CD14-positive monocyte (primary cell): ENCODE measurements at regions not wholly inside any gene's neighbourhood (a gene's known extent, or its start where the extent isn't known, plus 50 kb on each side); places are given as distances from the start of the nearest gene placed in this dataset.

Experiments
- DNase-seq, 3 donors: peaks; one replicate each; pipeline ENCODE4 v3.0.0-alpha.2; 2011 to 2022
- H2AFZ ChIP-seq: 2 replicates; pipeline ENCODE4 v1.6.0; 2012; ENCODE audit warnings: mild to moderate bottlenecking, low read depth, low read length, inconsistent platforms; ENCODE audit not compliant: insufficient read depth, poor library complexity, severe bottlenecking
- H3K27ac ChIP-seq, 2 donors: 1 replicate in 1 of 2; 2 replicates in 1 of 2; pipeline ENCODE4 v1.5.1; 2012 to 2013; ENCODE audit warnings: low read length in 2 of 2, control low read depth in 1 of 2, inconsistent platforms in 1 of 2, low read depth in 1 of 2, mild to moderate bottlenecking in 1 of 2
- H3K27me3 ChIP-seq, 2 donors: one replicate each; pipeline versions ENCODE4 v1.6.0 to v1.6.1; 2011 to 2013; ENCODE audit warnings: low read length in 2 of 2; ENCODE audit not compliant: control insufficient read depth in 2 of 2, insufficient read depth in 2 of 2
- H3K36me3 ChIP-seq, 2 donors: replicated peaks in 1 of 2; 1 replicate in 1 of 2; 2 replicates in 1 of 2; pipeline versions ENCODE4 v1.5.1 to v1.6.1; 2012 to 2013; ENCODE audit warnings: low read length in 2 of 2, control low read depth in 1 of 2, inconsistent platforms in 1 of 2, mild to moderate bottlenecking in 1 of 2; ENCODE audit not compliant: insufficient read depth in 2 of 2, control insufficient read depth in 1 of 2
- H3K4me1 ChIP-seq, 2 donors: 1 replicate in 1 of 2; 2 replicates in 1 of 2; pipeline versions ENCODE4 v1.5.1 to v1.6.1; 2012 to 2013; ENCODE audit warnings: low read length in 2 of 2, control low read depth in 1 of 2, inconsistent platforms in 1 of 2, mild to moderate bottlenecking in 1 of 2, moderate library complexity in 1 of 2; ENCODE audit not compliant: insufficient read depth in 2 of 2, control insufficient read depth in 1 of 2
- H3K4me2 ChIP-seq: replicated peaks from 2 replicates; pipeline ENCODE3; 2012; ENCODE audit warnings: low read length, moderate library complexity, mild to moderate bottlenecking; ENCODE audit not compliant: poor library complexity, severe bottlenecking; ENCODE audit errors: extremely low read depth
- H3K4me3 ChIP-seq, 3 experiments: fragments of 200-600 bp in 1 of 3; sonication (generic) in 1 of 3; replicated peaks in 1 of 3; 1 replicate in 2 of 3; 2 replicates in 1 of 3; pipeline ENCODE4 v1.5.1; 2011 to 2013; ENCODE audit warnings: low read length in 3 of 3, mild to moderate bottlenecking in 3 of 3, control low read depth in 2 of 3, low read depth in 2 of 3, inconsistent platforms in 1 of 3, moderate library complexity in 1 of 3
- H3K79me2 ChIP-seq: 2 replicates; pipeline ENCODE4 v1.6.0; 2012; ENCODE audit warnings: mild to moderate bottlenecking, control low read depth, inconsistent platforms, low read length, moderate library complexity; ENCODE audit not compliant: insufficient read depth
- H3K9ac ChIP-seq: 2 replicates; pipeline ENCODE4 v1.6.0; 2017; ENCODE audit warnings: low read length, mild to moderate bottlenecking; ENCODE audit not compliant: insufficient read depth, poor library complexity, severe bottlenecking
- H3K9me3 ChIP-seq, 2 donors: replicated peaks in 1 of 2; 1 replicate in 1 of 2; 2 replicates in 1 of 2; pipeline versions ENCODE4 v1.5.1 to v1.6.1; 2012 to 2013; ENCODE audit warnings: low read length in 2 of 2, control low read depth in 1 of 2; ENCODE audit not compliant: control insufficient read depth in 1 of 2, insufficient read depth in 1 of 2
- H4K20me1 ChIP-seq: 2 replicates; pipeline ENCODE4 v1.6.0; 2012; ENCODE audit warnings: mild to moderate bottlenecking, low read length, control low read depth, moderate library complexity; ENCODE audit not compliant: insufficient read depth
- H3K27ac Mint-ChIP-seq, 7 donors: one replicate each; pipeline ENCODE4 v1.8.0; 2020; ENCODE audit warnings: mild to moderate bottlenecking in 7 of 7, mixed read lengths in 7 of 7, moderate library complexity in 6 of 7, inconsistent platforms in 2 of 7
- H3K27me3 Mint-ChIP-seq, 3 donors: one replicate each; pipeline ENCODE4 v1.8.0; 2021 to 2022; ENCODE audit warnings: low read depth in 3 of 3, mild to moderate bottlenecking in 3 of 3, mixed read lengths in 3 of 3, moderate library complexity in 3 of 3, inconsistent platforms in 1 of 3
- H3K36me3 Mint-ChIP-seq, 2 donors: one replicate each; pipeline ENCODE4 v1.8.0; 2020; ENCODE audit warnings: mixed read lengths in 2 of 2, inconsistent platforms in 1 of 2, mild to moderate bottlenecking in 1 of 2
- H3K4me1 Mint-ChIP-seq: one replicate; pipeline ENCODE4 v1.8.0; 2020; ENCODE audit warnings: mild to moderate bottlenecking, mixed read lengths
- H3K4me3 Mint-ChIP-seq, 2 donors: one replicate each; pipeline ENCODE4 v1.8.0; 2020; ENCODE audit warnings: mild to moderate bottlenecking in 2 of 2, mixed read lengths in 2 of 2, moderate library complexity in 1 of 2
- H3K9me3 Mint-ChIP-seq, 7 donors: one replicate each; pipeline ENCODE4 v1.8.0; 2020 to 2022; ENCODE audit warnings: mixed read lengths in 7 of 7, mild to moderate bottlenecking in 6 of 7, moderate library complexity in 6 of 7, inconsistent platforms in 2 of 7
- CTCF ChIP-seq: fragments of 200-600 bp; IDR thresholded peaks from one replicate; pipeline ENCODE4 v1.8.0; 2022; ENCODE audit warnings: antibody characterized with exemption, mild to moderate bottlenecking
- WGBS: methylation state at CpG from one replicate; pipeline ENCODE4 v1.1.5; 2013; ENCODE audit warnings: missing lambda C conversion rate; ENCODE audit not compliant: insufficient coverage; 5-methylcytosine and 5-hydroxymethylcytosine counted together
- intact Hi-C, 2 donors: fragments of 100-400 bp; cut with micrococcal nuclease; formaldehyde crosslinking; loops; one replicate each; pipeline versions ENCODE4 v1.15.0 to v1.15.1; 2023

- no peaks in the 10 kb centered on the region for H3K36me3 ChIP-seq
- H3K27me3 ChIP-seq = no peaks in the 10 kb centered on the region
- H3K9me3 Mint-ChIP-seq = peaks cover 0 to 7% (median 2%) of the 10 kb centered on the region in 7 donors
- H2AFZ ChIP-seq = no peak overlapping the region
- H3K4me3 ChIP-seq = no peak overlapping the region
- H3K27ac ChIP-seq = no peak overlapping the region
- H3K4me1 Mint-ChIP-seq = no peaks in the 10 kb centered on the region
- no peaks in the 10 kb centered on the region for H3K9me3 ChIP-seq
- H3K79me2 ChIP-seq = no peaks in the 10 kb centered on the region
- no peak overlapping the region for H3K4me2 ChIP-seq
- 96% methylated on average over 3 of the region's 5 CpGs for WGBS
- intact Hi-C loops = no loop called here
- TF ChIP-seq CTCF = no peak
- H3K4me3 Mint-ChIP-seq = no peak overlapping the region
- no peak overlapping the region for H3K9ac ChIP-seq
- H3K27me3 Mint-ChIP-seq = peaks cover 0 to 5% (median 0%) of the 10 kb centered on the region in 3 donors
- H4K20me1 ChIP-seq = no peaks in the 10 kb centered on the region
- DNase-seq = no peak
- no peaks in the 10 kb centered on the region for H3K36me3 Mint-ChIP-seq
- H3K27ac Mint-ChIP-seq = no peak overlapping the region
- H3K4me1 ChIP-seq = no peaks in the 10 kb centered on the region
Measured at GRCh38 chr12:91896286-91897024, 249.2 kb downstream of the BTG1 start.

- DNase-seq = no peak
- Mint-ChIP-seq H3K4me3 (no peak overlapping the region), H3K27ac (no peak overlapping the region), H3K9me3 (peaks cover 0 to 5% (median 2%) of the 10 kb centered on the region in 7 donors), H3K4me1 (no peaks in the 10 kb centered on the region), H3K36me3 (no peaks in the 10 kb centered on the region), H3K27me3 (peaks cover 0 to 5% (median 0%) of the 10 kb centered on the region in 3 donors)
- intact Hi-C loops = no loop called here
- Histone ChIP-seq H3K4me2 (no peak overlapping the region), H3K4me1 (no peaks in the 10 kb centered on the region), H3K27me3 (no peaks in the 10 kb centered on the region), H3K4me3 (no peak overlapping the region), H3K9ac (no peak overlapping the region), H2AFZ (no peak overlapping the region), H3K9me3 (no peaks in the 10 kb centered on the region), H3K27ac (no peak overlapping the region), H4K20me1 (no peaks in the 10 kb centered on the region), H3K36me3 (no peaks in the 10 kb centered on the region), H3K79me2 (no peaks in the 10 kb centered on the region)
- no peak for TF ChIP-seq CTCF
Measured at GRCh38 chr12:91894911-91895310, 250.7 kb downstream of the BTG1 start.
